HG03025 (cell line): ENCODE measurements at regions not wholly inside any gene's neighbourhood (a gene's known extent, or its start where the extent isn't known, plus 50 kb on each side); places are given as distances from the start of the nearest gene placed in this dataset.

Experiments
- ATAC-seq: cut with Tn5 transposase; IDR thresholded peaks from one replicate; pipeline ENCODE4 v1.9.1; 2021; ENCODE audit warnings: mild to moderate bottlenecking, moderate library complexity; ENCODE audit not compliant: unreplicated experiment, low FRiP score

DNA sequence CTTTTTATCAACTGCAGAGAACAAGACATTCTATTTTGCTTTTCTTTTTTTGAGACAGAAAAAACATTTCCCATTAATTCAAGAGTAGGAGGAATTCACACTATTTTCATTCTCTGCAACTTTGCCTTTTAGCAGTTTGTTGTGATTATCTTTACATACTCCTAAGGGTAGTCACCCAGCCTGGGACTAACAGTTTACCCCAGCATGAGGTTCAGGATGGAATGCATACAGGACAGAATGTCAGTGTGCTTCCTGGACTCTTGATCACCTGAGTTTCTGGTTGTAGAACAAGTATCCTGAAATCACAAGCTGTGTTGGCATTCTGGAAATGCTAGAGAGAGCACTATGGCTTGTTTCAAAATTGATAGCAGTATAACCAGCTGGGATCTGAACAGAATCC, 368.1 kb downstream of the KIF4B start:
- ATAC-seq, result no peak

GRCh38 chr5:155389498-155389897, 375.9 kb downstream of the KIF4B start:
- ATAC-seq, result peak; percentile 46

DNA sequence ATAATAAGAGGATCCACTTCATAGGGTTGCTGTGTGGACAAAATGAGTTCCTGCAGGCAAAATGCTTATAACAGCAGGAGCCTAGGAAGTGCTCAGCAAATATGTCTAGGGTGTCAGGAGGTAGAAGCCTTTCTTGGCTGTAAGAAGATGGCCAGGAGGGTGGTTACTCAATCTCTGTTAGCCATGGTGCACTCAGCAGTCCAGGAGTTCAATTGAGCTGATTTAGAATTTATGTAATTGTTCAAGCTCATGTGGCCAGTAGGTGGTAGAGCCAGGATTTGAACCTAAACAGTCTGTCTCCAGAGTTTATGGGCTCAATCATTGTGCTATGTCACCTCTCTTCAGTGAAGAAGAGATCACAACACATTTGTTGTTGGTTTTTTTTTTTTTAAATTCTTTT, 381.2 kb downstream of the KIF4B start:
- no peak for ATAC-seq

- ATAC-seq, result no peak
Measured at GRCh38 chr5:155402927-155403640, 389.5 kb downstream of the KIF4B start.

DNA sequence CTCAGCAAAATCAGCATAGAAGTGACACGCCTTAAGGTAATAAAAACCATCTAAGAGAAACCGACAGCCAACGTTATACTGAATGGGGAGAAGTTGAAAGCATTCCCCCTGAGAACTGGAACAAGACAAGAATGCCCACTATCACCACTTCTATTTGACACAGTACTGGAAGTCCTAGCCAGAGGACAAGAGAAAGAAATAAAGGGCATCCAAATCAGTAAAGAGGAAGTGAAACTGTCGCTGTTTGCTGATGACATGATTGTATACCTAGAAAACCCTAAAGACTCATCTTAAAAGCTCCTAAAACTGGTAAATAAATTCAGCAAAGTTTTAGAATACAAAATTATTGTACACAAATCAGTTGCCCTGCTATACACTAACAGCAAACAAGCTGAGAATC, 393.3 kb downstream of the KIF4B start:
- ATAC-seq, result no peak

DNA sequence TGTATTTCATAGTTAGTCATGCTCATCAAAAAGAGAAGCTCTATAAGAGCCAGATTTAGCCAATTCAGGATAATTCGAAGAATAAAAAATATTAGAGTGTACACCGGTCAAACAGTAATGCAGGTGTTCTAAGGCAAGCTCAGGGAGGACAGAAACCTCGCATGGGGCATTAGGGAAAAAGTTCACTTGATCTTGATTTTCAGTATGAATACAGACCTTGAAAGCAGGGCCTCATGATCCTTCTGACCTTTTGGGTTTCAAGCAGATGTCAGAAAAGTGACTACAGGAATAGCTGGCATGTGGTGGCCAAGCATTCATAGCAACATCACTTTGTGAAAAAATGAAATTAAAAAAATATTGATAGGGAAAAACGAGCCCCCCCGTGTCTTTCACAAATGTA, 394.9 kb downstream of the KIF4B start:
- ATAC-seq, result no peak

DNA sequence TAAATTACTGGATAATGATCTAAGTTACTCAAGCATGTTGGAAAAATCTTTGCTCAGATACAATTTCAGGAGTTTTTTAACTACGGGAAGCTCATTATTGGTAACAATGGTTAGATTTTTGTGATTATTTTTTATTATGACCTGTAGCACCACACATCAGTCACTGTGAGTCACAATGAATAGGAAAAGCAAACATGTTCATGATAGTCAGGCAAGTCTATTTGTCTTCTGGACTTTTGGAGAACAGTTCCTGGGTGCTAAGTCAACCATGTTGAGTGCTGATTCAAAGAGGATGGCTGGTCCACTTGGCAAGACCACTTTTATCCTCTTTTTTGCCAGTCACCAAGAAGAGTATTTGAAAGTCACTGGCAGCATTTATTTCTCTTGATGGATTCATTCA, 403.2 kb downstream of the KIF4B start:
- ATAC-seq, result no peak

GRCh38 chr5:155418960-155419579, 405.5 kb downstream of the KIF4B start:
- ATAC-seq, result no peak

GRCh38 chr5:155430192-155430591, 416.6 kb downstream of the KIF4B start:
- ATAC-seq, result no peak

DNA sequence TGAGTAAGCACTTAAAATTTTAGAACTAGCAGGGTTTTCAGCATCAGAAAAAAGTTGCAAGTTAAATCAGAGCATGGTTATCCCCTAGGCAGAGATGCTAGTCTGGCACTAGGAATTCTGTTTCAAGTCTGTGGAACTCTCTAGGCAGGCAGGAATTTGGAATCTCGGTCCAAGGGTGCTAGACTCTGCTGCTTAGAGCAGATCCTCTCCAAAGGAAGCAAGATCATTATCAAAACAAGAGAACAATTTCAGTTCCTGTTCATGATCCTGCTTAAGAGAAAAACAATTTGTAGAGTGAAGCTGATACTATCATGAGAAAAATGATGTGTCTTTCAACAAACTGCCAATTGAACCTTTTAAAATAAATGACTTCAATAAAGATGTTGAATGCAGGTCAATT, 420.7 kb downstream of the KIF4B start:
- ATAC-seq, result no peak

DNA sequence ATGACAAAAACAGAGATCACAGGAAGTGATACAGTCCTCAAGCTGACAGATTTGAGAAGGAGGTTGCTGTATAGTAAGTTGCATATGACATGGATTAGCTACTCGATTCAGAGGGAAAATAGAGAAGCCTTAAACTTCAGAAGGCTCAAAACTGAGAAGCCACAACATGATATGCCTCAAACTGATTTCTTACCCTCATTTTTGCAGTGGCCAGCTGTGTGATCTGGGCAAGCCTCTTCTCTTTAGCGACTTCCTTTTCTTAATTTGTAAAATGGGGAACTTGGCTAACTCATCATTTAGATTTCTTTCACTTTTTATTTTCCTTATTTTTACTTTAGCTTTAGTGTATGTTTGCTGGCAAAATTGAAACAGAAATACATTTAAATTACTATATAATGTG, 421.1 kb downstream of the KIF4B start:
- ATAC-seq, result no peak

- ATAC-seq, result no peak
Measured at GRCh38 chr5:155441849-155442248, 428.3 kb downstream of the KIF4B start.

- no peak for ATAC-seq
Measured at GRCh38 chr5:155451106-155451505, 437.6 kb downstream of the KIF4B start.

GRCh38 chr5:155455791-155456514, 442.4 kb downstream of the KIF4B start:
- no peak for ATAC-seq

DNA sequence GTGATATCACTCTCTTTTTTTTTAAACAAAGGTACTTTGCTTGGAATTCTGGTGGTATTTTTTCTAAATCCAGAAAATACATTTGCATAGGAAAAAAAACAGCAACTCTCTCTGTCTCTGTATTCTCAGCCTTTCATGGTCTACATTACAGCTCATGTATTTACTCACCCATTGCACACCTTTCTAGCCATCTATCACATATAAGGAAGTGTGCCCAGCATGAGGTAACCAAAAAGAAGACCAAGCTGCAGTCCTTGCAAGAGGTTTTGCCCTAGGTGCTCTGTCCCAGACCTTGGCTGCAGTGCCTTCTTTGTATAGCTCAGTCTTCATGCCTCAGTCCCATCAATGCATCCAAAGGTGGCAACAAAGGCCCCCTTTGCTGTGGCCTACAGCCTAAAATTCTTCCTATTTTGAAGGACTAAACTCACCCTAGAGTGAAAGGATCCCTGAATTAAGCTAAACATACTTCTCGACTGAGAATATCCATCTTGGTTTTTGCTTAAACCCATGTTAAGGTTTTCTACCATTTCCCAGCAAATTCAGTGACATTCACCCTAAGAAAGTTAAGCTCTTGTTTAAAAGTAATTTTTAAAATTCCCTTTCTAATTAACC, 446.4 kb downstream of the KIF4B start:
- no peak for ATAC-seq

GRCh38 chr5:155460501-155460931, 447.0 kb downstream of the KIF4B start:
- ATAC-seq, result no peak

DNA sequence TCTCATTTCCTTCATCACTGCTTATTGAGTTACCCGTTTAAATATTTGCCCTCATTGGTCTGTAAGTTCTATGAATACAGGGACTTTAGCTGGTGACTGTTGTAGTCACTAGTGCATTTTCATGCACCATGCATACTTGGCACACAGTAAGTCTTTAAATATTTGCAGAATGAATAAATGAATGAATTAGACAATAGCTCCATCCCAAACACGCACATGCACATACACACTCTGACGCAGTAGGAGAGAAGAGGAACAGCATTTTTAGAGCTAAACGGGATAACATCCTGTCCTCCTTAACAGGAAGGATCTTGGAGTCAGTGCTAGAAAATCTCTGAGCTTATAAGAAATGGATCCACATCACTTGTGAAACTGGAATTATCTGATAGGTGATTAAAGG, 447.7 kb downstream of the KIF4B start:
- ATAC-seq, result no peak

DNA sequence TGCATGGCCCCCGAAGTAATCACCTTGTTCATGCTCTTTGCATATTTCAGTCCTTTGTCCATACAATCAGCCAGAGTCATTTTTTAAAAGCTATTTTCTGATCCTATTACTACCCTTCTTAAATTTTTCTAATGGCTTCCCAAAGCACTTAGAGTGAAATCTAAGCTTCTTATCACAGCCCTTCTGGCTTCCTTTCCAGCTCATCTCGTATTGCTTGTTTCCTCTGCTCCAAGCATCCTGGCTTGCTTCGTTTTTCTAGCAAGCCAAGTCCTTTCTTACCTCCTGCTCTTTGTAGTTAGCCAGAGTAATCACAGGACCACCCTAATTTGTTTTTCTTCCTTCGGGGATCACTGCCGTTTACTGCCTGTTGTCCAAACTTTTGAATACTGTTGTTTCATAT, 453.3 kb downstream of the KIF4B start:
- ATAC-seq, result no peak

DNA sequence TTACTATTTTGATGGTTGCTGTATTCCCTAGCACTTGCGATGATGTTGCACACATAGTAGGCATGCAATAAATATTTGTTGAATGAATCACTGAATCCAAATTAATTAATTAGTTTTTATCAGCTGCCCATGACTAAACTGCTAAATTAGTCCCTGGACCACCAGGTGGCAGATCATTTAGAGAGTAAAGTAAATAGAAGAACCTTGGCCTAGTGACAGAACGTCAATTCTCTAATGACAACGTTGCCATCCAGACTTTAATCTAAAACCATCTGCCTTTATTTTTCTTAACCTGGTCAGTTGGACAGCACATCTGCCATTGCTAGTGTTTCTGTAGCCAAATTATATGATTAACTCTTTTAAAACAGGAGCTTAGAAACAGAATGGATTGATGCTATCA, 457.5 kb downstream of the KIF4B start:
- ATAC-seq, result no peak

DNA sequence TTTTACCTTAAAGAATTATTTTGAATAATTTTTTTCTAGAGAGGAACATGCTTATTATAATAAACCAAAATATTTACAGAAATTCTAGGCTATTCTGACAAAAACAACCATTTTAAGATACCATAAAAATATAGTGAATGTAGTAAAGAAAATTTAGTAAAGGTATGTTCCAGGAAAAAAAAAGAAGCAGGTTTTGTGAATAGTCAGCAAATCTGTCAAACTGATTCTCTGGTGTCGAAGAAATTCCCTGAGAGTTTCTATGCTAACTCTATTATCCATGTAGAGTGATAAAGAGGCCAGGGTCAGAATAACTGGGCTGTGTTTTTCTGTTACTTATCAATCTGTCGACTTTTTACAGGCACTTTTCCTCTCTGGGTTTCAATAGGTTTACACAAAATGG, 459.2 kb downstream of the KIF4B start:
- ATAC-seq, result no peak

DNA sequence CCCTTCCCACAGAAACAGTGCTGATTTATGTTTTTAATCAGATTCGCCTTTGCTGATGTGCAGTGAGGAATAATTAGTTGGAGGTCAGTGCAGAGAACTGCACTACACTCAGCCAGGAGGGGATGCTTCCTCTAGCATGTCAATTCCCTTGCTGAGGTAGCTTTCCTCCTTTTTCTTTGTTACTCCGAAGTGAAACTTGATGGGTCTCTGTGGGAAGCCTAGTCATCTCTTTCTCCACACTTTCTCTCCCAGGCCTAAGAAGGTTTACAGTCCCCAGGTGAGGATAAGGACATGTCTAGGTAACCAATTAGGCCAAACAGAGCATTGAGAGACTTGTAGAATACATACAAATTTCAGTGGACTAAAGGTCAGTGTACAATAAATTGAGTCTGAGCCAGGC, 461.8 kb downstream of the KIF4B start:
- no peak for ATAC-seq
